Left lobe of liver (tissue), 2 donors: ENCODE measurements at regions not wholly inside any gene's neighbourhood (a gene's known extent, or its start where the extent isn't known, plus 50 kb on each side); places are given as distances from the start of the nearest gene placed in this dataset.
"Not testable (repeated sequence)": the region's sequence is repeated elsewhere in the genome, so short reads cannot be mapped to it uniquely, and the experiment has no call there.

Experiments
- ATAC-seq: fragments of 200-7000 bp; cut with Tn5 transposase; one replicate; pipeline ENCODE4 v1.9.1; 2020; ENCODE audit warnings: mild to moderate bottlenecking, moderate library complexity
- DNase-seq: peaks from one replicate; pipeline ENCODE4 v3.0.0-alpha.2; 2020; ENCODE audit warnings: low spot score
- donor health status: DM: no; HTN: no; CAD: no; lungs with moderate emphysema.
- donor health status: DM: no; HTN: yes; CAD: no.

DNA sequence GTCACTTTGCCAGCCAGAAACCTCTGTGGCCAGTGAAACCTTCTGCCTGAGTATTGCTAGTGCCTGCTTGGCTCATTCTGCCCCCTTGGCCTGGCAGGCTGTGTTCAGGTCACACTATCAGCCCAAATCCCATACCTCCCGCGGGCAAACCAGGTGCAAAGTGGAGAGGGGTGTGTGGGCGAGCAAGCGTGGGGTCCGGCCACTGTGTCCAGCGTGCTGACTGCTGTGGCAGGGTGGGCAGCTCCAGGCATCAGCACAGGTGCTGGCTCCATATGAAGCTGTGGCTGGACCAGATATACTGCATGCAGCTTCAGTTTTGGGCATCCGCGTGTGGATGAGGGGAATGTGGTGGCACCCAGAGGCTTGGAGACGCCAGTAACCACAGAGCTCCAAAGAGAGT, 576.5 kb upstream of the EDIL3 start:
- no peak for ATAC-seq
- DNase-seq, result no peak

GRCh38 chr5:84961903-84962302, 577.2 kb upstream of the EDIL3 start:
- no peak for ATAC-seq
- DNase-seq, result no peak

DNA sequence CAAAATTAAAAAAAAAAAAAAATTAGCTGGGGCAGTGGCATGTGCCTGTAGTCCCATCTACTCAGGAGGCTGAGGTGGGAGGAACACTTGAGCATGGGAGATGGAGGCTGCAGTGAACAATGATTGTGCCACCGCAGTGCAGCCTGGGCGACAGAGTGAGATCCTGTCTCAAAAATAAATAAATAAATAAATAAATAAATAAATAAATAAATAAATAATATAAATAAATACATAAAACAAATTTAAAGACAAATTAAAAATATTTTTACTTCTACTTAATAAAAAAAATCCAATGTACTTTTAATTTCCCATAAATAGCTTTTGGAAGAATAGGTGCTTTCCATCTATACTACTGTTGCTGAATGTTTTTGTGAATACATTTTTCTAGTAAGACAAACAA, 598.4 kb upstream of the EDIL3 start:
- no peak for ATAC-seq
- DNase-seq, result no peak

- no peak for ATAC-seq
- DNase-seq, result no peak
These were observed 600.5 kb upstream of the EDIL3 start for GRCh38 chr5:84985148-84985547.

DNA sequence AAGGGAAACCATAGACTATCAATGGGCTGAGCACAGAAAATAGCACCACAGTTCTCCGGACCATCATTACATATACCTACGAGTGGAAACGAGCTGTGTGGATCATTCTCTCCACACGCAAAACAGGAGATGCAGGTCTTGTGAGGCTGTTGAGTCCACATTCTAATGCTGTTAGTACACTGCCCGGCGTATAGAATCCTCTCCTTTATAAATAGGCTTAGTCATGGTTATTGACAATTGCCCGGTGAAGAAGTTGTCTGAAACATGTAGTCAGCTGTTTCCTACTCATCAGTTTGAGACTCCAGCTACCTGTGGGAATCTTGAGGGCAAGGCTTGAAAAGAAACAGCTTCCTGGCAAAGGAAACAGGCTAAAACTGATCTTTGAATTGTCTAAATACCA, 602.0 kb upstream of the EDIL3 start:
- ATAC-seq (no peak), DNase-seq (no peak)

GRCh38 chr5:85000671-85001070, 616.0 kb upstream of the EDIL3 start:
- DNase-seq (no peak), ATAC-seq (no peak)

- DNase-seq, ATAC-seq: not testable (repeated sequence)
These were observed 617.3 kb upstream of the EDIL3 start for GRCh38 chr5:85002026-85002425.

DNA sequence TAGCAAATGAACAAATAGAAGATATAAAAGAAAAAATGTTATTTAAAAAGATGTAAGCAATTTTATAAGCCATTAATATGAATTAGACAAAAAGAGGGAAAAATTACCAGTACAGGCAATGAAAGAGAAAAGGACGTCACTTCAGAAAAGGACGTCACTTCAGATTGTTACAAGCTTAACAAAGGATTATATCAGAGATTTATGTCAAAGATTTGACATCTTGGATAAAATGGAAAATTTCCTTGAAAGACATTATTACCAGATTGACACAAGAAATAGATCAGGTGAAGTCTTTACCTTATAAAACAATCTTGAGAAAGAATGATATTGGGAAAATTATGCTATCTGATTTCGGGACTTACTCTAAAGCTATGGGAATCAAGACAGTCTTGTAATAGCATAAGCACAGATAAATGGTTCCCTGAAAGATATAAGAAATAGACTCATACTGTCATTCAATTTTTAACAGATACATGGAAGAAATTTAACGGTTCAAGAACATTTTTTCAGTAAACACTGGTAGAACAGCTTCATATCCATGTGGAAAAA, 625.4 kb upstream of the EDIL3 start:
- ATAC-seq, result no peak

GRCh38 chr5:85017261-85017660, 632.6 kb upstream of the EDIL3 start:
- no peak for ATAC-seq
- no peak for DNase-seq

More for the DNA sequence above, 625.4 kb upstream of the EDIL3 start:
- no peak for DNase-seq

DNA sequence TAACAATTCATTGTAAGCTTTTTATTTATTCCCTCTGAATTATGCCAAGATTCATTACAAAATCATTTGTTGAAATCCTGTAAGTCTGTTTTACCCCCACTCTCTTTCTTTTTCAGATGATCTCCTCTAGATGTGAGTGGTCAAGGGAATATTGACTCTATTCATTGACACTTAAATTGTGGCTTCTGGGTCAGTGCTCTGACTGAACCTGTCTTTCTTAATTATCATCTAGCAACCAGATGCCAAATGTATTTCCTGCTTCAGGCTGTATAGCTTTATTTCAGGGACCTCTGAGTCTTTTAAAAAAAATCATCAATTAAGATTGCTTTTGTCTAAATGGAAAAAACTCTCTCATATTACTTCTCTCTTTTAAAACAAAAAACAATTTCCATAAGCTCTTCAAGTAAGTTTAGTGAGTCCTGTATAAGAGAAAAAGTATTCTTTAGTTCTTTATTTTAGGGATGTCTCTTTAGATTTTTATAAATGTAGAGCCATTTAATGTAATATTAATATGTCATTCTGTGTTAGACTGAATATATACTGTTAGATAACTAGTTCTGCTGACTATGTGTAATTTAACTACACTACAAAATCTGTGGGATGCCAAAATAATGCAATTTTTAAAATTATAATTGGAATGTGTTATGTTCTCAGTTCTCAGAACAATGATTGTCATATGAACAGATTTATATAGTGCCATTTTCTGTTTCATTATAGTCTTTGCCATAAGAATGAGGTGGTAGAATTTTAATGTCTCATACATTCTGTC, 645.8 kb upstream of the EDIL3 start:
- ATAC-seq, result no peak
- no peak for DNase-seq

- ATAC-seq, result peak; percentile 32
- DNase-seq, result no peak
These were observed 664.3 kb upstream of the EDIL3 start for GRCh38 chr5:85049020-85049419.

GRCh38 chr5:85052826-85053225, 668.1 kb upstream of the EDIL3 start:
- DNase-seq (no peak), ATAC-seq (no peak)

- DNase-seq (no peak), ATAC-seq (no peak)
These were observed 685.3 kb upstream of the EDIL3 start for GRCh38 chr5:85069659-85070640.

DNA sequence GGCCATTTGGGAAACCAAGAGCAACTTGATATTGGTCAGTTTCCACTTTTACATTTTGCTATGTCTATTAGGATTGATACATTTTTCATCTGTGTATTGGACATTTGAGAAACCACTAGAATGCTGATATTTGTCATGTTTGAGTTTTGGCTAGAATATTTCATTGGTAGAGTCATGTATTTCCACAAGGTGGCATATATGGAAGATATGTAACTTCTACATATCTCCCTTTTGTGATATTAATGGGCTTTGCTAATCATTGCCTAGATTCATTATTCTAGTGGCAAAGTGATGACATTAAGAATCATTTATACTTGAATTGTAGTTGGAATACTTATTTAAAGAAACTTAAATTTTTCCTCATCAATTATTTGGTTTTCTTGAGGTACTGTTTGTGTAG, 692.9 kb upstream of the EDIL3 start:
- DNase-seq (no peak), ATAC-seq (no peak)

GRCh38 chr5:85096421-85096820, 711.7 kb upstream of the EDIL3 start:
- ATAC-seq, result no peak
- DNase-seq, result no peak

DNA sequence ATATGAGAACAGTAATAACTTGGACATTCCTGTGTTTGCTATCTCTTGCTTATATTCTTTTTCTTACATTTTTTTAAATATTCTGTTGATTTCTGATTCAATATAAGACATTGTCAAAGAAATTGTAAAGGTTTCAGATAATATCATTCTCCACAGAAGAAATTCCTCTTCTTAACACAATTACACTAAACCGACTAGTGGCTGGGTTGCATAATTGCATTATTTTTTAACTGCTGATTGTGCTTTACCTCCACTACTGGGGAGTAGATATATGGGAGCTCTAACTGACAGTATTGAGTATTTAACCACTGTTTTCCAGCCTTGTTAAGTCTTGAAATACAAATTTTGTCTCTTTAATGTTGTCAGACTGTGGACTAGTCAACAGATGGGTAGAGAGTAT, 723.8 kb upstream of the EDIL3 start:
- no peak for DNase-seq
- ATAC-seq, result no peak

GRCh38 chr5:85109616-85110015, 724.9 kb upstream of the EDIL3 start:
- DNase-seq (no peak), ATAC-seq (no peak)

GRCh38 chr5:85132269-85132668, 747.6 kb upstream of the EDIL3 start:
- no peak for ATAC-seq
- DNase-seq, result no peak

- ATAC-seq (no peak), DNase-seq (no peak)
These were observed 755.8 kb upstream of the EDIL3 start for GRCh38 chr5:85140471-85140870.

DNA sequence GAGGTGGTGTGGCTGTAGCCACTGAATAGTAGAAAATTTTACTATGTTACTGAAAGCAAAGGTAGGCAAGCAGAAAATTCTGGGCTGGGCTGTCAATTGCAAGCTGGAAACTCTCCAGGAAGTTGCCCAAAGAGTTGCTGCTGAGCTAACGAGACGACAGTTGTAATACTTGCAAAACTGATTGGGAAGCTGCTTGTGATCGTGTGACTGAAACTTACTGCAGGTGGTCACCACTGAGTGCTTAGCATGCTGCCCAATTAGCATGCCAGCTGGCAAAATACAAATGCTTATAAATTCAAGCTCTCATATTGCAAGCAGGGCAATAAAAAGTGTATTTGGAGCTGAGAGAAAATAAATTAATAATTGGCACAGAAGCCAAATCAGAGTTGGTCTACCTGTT, 758.5 kb upstream of the EDIL3 start:
- no peak for DNase-seq
- no peak for ATAC-seq

DNA sequence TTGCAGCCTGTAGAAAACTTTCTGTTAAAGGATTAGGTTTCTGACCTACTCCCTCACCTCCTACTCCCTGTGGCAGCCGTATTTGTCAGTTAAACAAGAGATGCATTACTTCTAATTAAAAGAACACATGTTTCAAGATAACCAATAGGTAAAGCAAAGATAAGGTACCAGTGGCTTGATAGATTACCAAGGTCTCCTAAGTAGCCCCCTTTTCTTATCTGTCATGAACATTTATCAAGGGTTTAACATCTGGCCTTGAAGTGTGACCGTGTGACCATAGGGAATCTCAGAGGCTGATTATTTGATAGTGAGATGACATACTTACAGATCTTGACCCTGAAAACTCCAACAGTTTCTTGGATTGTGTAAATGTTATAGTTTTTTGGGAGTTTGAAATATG, 764.0 kb upstream of the EDIL3 start:
- no peak for ATAC-seq

GRCh38 chr5:85159395-85159794, 774.7 kb upstream of the EDIL3 start:
- ATAC-seq, result no peak
- DNase-seq, result no peak

More for the DNA sequence above, 764.0 kb upstream of the EDIL3 start:
- DNase-seq, result no peak
